ENCODE measurements at regions not wholly inside any gene's neighbourhood (a gene's known extent, or its start where the extent isn't known, plus 50 kb on each side); places are given as distances from the start of the nearest gene placed in this dataset.

GRCh38 chr4:129490516-129490915, 394.6 kb downstream of the C4orf33 start:
- Histone ChIP-seq H3K4me2 (ENCODE audit: low read length) (no peak overlapping the region), H4K91ac (ENCODE audit: low read depth, low read length) (no peak overlapping the region), H3K9me3 (ENCODE audit: insufficient read depth, low read depth, low read length) (no peaks in the 10 kb centered on the region), H3K27me3 (ENCODE audit: insufficient read depth, low read length) (no peaks in the 10 kb centered on the region), H3K27ac (ENCODE audit: low read depth, low read length) (no peak overlapping the region), H2BK12ac (ENCODE audit: low read length) (no peak overlapping the region), H3K79me1 (ENCODE audit: low read length) (no peaks in the 10 kb centered on the region), H3K4me1 (ENCODE audit: control insufficient read depth in 1 of 2, insufficient read depth in 2 of 2, low read length in 2 of 2) (no peaks in the 10 kb centered on the region), H3K14ac (ENCODE audit: low read length) (no peak overlapping the region), H3K23ac (ENCODE audit: low read length) (no peak overlapping the region), H3K79me2 (ENCODE audit: control insufficient read depth, insufficient read depth, low read length, poor library complexity) (no peaks in the 10 kb centered on the region), H3K9ac (ENCODE audit: low read length) (no peak overlapping the region), H2AK5ac (ENCODE audit: low read length) (no peak overlapping the region), H3K36me3 (ENCODE audit: control insufficient read depth in 1 of 2, insufficient read depth in 2 of 2, low read length in 2 of 2) (no peaks in the 10 kb centered on the region), H3K4me3 (ENCODE audit: low read depth, low read length) (no peak overlapping the region), H2BK120ac (ENCODE audit: insufficient read depth, low read length, poor library complexity) (no peak overlapping the region), H2BK5ac (ENCODE audit: low read depth, low read length, poor library complexity) (no peak overlapping the region), H3K4ac (ENCODE audit: low read depth, low read length) (no peak overlapping the region), H4K8ac (ENCODE audit: low read depth, low read length) (no peak overlapping the region), H2AFZ (ENCODE audit: insufficient read depth, low read length, poor library complexity) (no peak overlapping the region), H4K12ac (ENCODE audit: low read depth, low read length) (no peak overlapping the region), H3K18ac (ENCODE audit: low read length) (no peak overlapping the region)
- no CpG with 5 or more reads among the region's 1 CpG for WGBS (ENCODE audit: extremely low coverage, insufficient coverage, insufficient read length)
- no peak for DNase-seq

GRCh38 chr4:129498626-129499025, 402.7 kb downstream of the C4orf33 start:
- H3K36me3 ChIP-seq (ENCODE audit: control insufficient read depth in 1 of 2, insufficient read depth in 2 of 2, low read length in 2 of 2) = no peaks in the 10 kb centered on the region
- WGBS (ENCODE audit: extremely low coverage, insufficient coverage, insufficient read length) = no CpG with 5 or more reads among the region's 1 CpG

GRCh38 chr4:129514852-129515251, 418.9 kb downstream of the C4orf33 start:
- H3K27ac ChIP-seq (ENCODE audit: low read depth, low read length) = no peak overlapping the region
- no peaks in the 10 kb centered on the region for H3K79me2 ChIP-seq (ENCODE audit: control insufficient read depth, insufficient read depth, low read length, poor library complexity)
- no peak overlapping the region for H3K14ac ChIP-seq (ENCODE audit: low read length)
- no peak overlapping the region for H2AK5ac ChIP-seq (ENCODE audit: low read length)
- no peak overlapping the region for H3K23ac ChIP-seq (ENCODE audit: low read length)
- no peak overlapping the region for H4K8ac ChIP-seq (ENCODE audit: low read depth, low read length)
- no peak overlapping the region for H2BK120ac ChIP-seq (ENCODE audit: insufficient read depth, low read length, poor library complexity)
- no peak for DNase-seq
- H3K4me2 ChIP-seq (ENCODE audit: low read length) = no peak overlapping the region
- no peak overlapping the region for H3K4ac ChIP-seq (ENCODE audit: low read depth, low read length)
- H3K4me3 ChIP-seq (ENCODE audit: low read depth, low read length) = no peak overlapping the region
- no peaks in the 10 kb centered on the region for H3K36me3 ChIP-seq (ENCODE audit: control insufficient read depth in 1 of 2, insufficient read depth in 2 of 2, low read length in 2 of 2)
- no peaks in the 10 kb centered on the region for H3K27me3 ChIP-seq (ENCODE audit: insufficient read depth, low read length)
- H4K12ac ChIP-seq (ENCODE audit: low read depth, low read length) = no peak overlapping the region
- no peak overlapping the region for H2AFZ ChIP-seq (ENCODE audit: insufficient read depth, low read length, poor library complexity)
- no peak overlapping the region for H4K91ac ChIP-seq (ENCODE audit: low read depth, low read length)
- H3K9ac ChIP-seq (ENCODE audit: low read length) = no peak overlapping the region
- no peaks in the 10 kb centered on the region for H3K79me1 ChIP-seq (ENCODE audit: low read length)
- no peak overlapping the region for H2BK12ac ChIP-seq (ENCODE audit: low read length)
- no peaks in the 10 kb centered on the region for H3K4me1 ChIP-seq (ENCODE audit: control insufficient read depth in 1 of 2, insufficient read depth in 2 of 2, low read length in 2 of 2)
- H3K9me3 ChIP-seq (ENCODE audit: insufficient read depth, low read depth, low read length) = no peaks in the 10 kb centered on the region
- H2BK5ac ChIP-seq (ENCODE audit: low read depth, low read length, poor library complexity) = no peak overlapping the region
- no peak overlapping the region for H3K18ac ChIP-seq (ENCODE audit: low read length)

More at GRCh38 chr4:129498626-129499025, 402.7 kb downstream of the C4orf33 start:
- Histone ChIP-seq H3K9me3 (ENCODE audit: insufficient read depth, low read depth, low read length) (no peaks in the 10 kb centered on the region), H2BK12ac (ENCODE audit: low read length) (no peak overlapping the region), H3K9ac (ENCODE audit: low read length) (no peak overlapping the region), H2AFZ (ENCODE audit: insufficient read depth, low read length, poor library complexity) (no peak overlapping the region), H3K14ac (ENCODE audit: low read length) (no peak overlapping the region), H3K4me2 (ENCODE audit: low read length) (no peak overlapping the region), H3K27me3 (ENCODE audit: insufficient read depth, low read length) (no peaks in the 10 kb centered on the region), H3K23ac (ENCODE audit: low read length) (no peak overlapping the region), H4K91ac (ENCODE audit: low read depth, low read length) (no peak overlapping the region), H4K8ac (ENCODE audit: low read depth, low read length) (no peak overlapping the region), H3K27ac (ENCODE audit: low read depth, low read length) (no peak overlapping the region), H3K79me1 (ENCODE audit: low read length) (no peaks in the 10 kb centered on the region), H3K4me1 (ENCODE audit: control insufficient read depth in 1 of 2, insufficient read depth in 2 of 2, low read length in 2 of 2) (no peaks in the 10 kb centered on the region), H2AK5ac (ENCODE audit: low read length) (no peak overlapping the region), H3K79me2 (ENCODE audit: control insufficient read depth, insufficient read depth, low read length, poor library complexity) (no peaks in the 10 kb centered on the region), H4K12ac (ENCODE audit: low read depth, low read length) (no peak overlapping the region), H3K4ac (ENCODE audit: low read depth, low read length) (no peak overlapping the region), H3K4me3 (ENCODE audit: low read depth, low read length) (no peak overlapping the region), H3K18ac (ENCODE audit: low read length) (no peak overlapping the region), H2BK5ac (ENCODE audit: low read depth, low read length, poor library complexity) (no peak overlapping the region), H2BK120ac (ENCODE audit: insufficient read depth, low read length, poor library complexity) (no peak overlapping the region)
- DNase-seq = no peak

GRCh38 chr4:129515356-129515755, 419.4 kb downstream of the C4orf33 start:
- no peak for DNase-seq
- H4K8ac ChIP-seq (ENCODE audit: low read depth, low read length) = no peak overlapping the region
- no peak overlapping the region for H2AK5ac ChIP-seq (ENCODE audit: low read length)
- no peak overlapping the region for H3K23ac ChIP-seq (ENCODE audit: low read length)
- no peaks in the 10 kb centered on the region for H3K4me1 ChIP-seq (ENCODE audit: control insufficient read depth in 1 of 2, insufficient read depth in 2 of 2, low read length in 2 of 2)
- no CpG with 5 or more reads among the region's 1 CpG for WGBS (ENCODE audit: extremely low coverage, insufficient coverage, insufficient read length)
- no peak overlapping the region for H4K91ac ChIP-seq (ENCODE audit: low read depth, low read length)
- H3K27ac ChIP-seq (ENCODE audit: low read depth, low read length) = no peak overlapping the region
- H3K79me2 ChIP-seq (ENCODE audit: control insufficient read depth, insufficient read depth, low read length, poor library complexity) = no peaks in the 10 kb centered on the region
- no peak overlapping the region for H2BK5ac ChIP-seq (ENCODE audit: low read depth, low read length, poor library complexity)
- no peak overlapping the region for H3K4ac ChIP-seq (ENCODE audit: low read depth, low read length)
- no peak overlapping the region for H3K18ac ChIP-seq (ENCODE audit: low read length)
- H3K9ac ChIP-seq (ENCODE audit: low read length) = no peak overlapping the region
- no peak overlapping the region for H2AFZ ChIP-seq (ENCODE audit: insufficient read depth, low read length, poor library complexity)
- H3K27me3 ChIP-seq (ENCODE audit: insufficient read depth, low read length) = no peaks in the 10 kb centered on the region
- no peak overlapping the region for H3K14ac ChIP-seq (ENCODE audit: low read length)
- H3K36me3 ChIP-seq (ENCODE audit: control insufficient read depth in 1 of 2, insufficient read depth in 2 of 2, low read length in 2 of 2) = no peaks in the 10 kb centered on the region
- H4K12ac ChIP-seq (ENCODE audit: low read depth, low read length) = no peak overlapping the region
- no peak overlapping the region for H2BK12ac ChIP-seq (ENCODE audit: low read length)
- H3K4me3 ChIP-seq (ENCODE audit: low read depth, low read length) = no peak overlapping the region
- H3K79me1 ChIP-seq (ENCODE audit: low read length) = no peaks in the 10 kb centered on the region
- no peak overlapping the region for H3K4me2 ChIP-seq (ENCODE audit: low read length)
- no peaks in the 10 kb centered on the region for H3K9me3 ChIP-seq (ENCODE audit: insufficient read depth, low read depth, low read length)
- H2BK120ac ChIP-seq (ENCODE audit: insufficient read depth, low read length, poor library complexity) = no peak overlapping the region
